HG02852 (cell line): ENCODE measurements at regions not wholly inside any gene's neighbourhood (a gene's known extent, or its start where the extent isn't known, plus 50 kb on each side); places are given as distances from the start of the nearest gene placed in this dataset.

Experiments
- ATAC-seq: cut with Tn5 transposase; IDR thresholded peaks from one replicate; pipeline ENCODE4 v1.9.1; 2021; ENCODE audit warnings: mild to moderate bottlenecking, moderate library complexity; ENCODE audit not compliant: unreplicated experiment

DNA sequence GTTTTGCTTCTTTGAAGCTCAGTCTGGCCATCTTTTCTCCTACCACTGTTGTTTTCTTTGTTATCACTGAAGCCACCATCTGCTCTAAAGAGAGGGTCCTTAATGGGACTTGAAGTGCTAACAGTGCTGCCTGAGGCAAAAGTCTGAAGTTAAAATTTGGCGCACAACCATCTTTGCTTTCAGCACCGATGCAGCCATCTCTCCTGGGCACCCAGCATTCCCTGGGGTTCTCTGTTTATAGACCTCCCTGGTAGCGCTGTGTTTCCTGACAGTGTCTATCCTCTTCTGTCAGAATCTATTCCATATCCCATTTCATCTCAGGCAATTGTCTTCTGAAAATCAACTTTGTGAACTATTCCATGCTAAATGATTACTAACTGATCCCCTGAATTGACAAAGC lies 491.5 kb upstream of the MPDZ start:
- ATAC-seq = no peak

DNA sequence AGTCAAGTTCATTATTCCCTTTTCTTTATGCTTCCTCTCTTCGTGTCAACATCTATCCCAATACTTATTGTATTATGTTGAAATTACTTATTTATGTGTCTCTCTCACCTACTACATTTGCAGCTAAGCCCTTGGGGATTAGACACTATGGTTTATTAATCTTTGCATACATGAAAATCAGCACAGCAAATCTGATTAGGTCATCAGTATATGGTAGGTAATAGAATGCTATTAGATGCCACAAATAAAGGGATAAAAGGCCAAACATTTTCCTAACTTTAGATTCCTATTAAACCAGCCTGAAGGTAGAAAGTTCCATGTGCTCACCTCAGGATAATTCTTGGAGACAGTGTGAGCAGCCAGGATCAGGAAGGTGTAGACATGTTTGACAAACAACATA lies 490.1 kb upstream of the MPDZ start:
- ATAC-seq = no peak

DNA sequence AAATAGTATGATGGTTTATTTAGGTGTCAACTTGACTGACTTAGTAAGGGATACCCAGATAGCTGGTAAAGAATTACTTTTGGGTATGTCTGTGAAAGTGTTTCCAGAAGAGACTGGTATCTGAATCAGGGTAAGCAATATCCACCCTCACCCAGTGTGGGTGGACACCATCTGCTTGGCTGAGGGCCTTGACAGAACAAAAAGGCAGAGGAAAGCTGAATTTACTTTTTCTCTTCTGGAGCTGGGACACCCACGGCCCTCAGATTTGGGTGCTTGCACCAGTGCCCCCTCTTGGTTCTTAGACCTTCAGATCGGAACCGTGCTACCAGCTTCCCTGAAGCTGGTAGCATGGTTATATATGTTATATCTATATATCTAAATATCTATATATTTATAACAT lies 489.5 kb upstream of the MPDZ start:
- ATAC-seq = no peak

GRCh38 chr9:13762209-13762608 lies 482.7 kb upstream of the MPDZ start:
- ATAC-seq = no peak

GRCh38 chr9:13759551-13759950 lies 480.1 kb upstream of the MPDZ start:
- ATAC-seq = no peak

DNA sequence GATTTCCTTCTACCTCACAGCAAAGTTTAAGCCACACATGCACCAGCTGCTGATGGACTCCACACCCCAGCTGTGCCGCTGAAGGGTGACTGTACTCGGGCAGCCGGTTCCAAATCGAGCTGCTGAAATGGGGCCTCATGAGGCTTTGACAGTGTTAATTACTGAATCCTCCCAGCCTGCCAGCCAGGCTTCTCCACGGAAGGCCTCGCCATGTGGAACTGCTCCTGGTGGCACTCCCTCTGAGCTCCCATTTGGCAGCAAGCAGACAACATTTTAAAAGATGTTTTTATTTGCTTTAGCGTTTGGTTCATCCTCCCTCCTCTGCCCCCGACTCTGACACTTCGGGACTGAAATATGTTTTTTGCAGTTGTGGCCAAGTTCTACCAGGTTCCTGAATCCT lies 479.4 kb upstream of the MPDZ start:
- no peak for ATAC-seq

GRCh38 chr9:13756943-13757342 lies 477.5 kb upstream of the MPDZ start:
- ATAC-seq = no peak

- ATAC-seq = no peak
These were observed 476.1 kb upstream of the MPDZ start for GRCh38 chr9:13755551-13755950.

DNA sequence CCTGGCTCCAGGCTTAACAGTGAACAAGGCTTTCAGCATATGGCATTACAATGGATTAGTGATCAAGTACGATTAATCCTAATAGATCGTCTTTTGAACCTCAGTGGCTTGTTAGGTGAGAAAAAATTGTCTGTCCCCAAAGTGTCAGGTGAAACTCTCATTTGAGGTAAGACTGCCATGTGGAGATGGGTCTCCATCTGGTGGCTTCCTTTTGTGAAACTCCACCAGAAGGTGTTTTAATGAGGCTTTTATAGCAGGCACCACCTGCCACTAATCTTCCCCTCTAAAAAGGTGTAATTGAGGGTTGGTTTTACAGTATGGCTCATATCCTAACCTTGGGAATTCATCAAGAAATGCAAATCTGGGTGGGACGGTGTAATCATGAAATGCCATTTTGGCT lies 471.1 kb upstream of the MPDZ start:
- no peak for ATAC-seq

DNA sequence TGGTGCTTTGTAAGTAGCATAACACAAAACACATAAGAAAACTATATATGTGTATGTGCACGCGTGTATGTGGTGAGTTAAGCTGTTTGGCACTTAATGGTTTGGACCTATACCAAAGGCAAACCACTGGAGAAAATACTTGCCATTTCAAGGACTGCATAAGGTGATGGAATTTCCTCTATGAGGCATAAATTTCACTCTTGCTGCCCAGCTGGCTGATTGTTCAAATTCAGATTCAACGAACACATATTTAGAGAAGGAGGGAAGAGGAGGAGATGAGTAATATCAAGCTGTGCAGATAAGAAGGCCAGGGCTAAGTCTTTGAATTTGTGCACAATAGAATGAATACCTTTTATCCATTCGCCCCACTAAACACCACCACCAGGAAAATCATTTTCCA lies 470.6 kb upstream of the MPDZ start:
- ATAC-seq = no peak

- no peak for ATAC-seq
These were observed 467.4 kb upstream of the MPDZ start for GRCh38 chr9:13746876-13747275.

- no peak for ATAC-seq
These were observed 464.9 kb upstream of the MPDZ start for GRCh38 chr9:13744261-13744901.

- no peak for ATAC-seq
These were observed 458.4 kb upstream of the MPDZ start for GRCh38 chr9:13737885-13738284.

DNA sequence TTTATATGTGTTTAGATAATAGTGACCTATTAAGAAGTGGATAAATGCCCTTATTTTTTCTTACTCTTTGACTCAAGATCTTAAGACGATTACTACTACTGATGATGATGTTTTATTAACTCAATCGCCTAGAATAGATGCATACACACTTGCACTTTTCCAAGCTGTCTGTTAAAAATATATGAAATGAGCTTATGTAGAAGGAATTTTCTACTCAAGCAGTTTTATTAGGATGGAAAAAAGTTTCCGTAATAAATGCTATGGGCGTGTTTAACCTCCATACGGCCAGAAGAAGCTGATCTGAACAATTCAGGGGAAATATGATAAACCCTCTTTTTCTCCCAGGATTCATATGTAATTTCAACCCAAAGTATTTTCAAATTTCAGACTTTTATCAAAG lies 455.7 kb upstream of the MPDZ start:
- ATAC-seq = no peak

DNA sequence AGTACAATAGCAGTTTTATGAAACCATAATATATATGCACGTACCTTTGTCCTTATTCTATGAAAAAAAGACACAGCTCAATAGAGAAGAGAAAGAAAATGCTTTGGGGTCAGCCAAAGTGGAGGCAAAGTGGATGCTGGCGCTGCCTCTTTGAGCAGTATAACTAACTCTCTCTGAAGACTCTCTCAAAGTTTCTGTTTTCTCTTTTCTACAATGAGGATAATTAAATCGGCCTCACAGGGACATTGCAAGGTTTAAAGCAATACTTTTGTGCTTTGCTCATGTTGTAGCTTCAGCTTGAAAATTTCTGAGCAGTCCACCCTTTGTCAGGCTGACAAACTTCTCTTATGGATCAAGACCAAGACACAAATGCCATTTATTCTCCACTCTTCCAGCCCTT lies 455.1 kb upstream of the MPDZ start:
- ATAC-seq = no peak

DNA sequence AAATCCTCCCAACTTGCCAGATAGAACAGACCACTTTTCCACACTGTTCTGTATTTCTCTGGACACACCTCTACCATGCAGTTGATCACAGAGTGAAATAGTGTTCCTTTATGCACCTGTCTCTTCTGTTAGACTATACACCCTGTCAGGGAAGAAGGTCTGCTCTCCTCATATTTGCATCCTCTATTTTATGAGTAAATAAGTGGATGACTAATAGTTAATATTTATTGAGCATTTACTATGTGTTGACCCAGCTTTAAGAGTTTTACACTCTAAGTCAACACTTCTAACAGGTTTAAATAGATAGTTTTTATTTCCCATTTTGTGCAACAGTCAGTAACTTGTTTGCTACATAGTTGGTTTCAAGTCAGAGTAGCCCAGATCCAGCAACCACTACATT lies 452.8 kb upstream of the MPDZ start:
- ATAC-seq = no peak

DNA sequence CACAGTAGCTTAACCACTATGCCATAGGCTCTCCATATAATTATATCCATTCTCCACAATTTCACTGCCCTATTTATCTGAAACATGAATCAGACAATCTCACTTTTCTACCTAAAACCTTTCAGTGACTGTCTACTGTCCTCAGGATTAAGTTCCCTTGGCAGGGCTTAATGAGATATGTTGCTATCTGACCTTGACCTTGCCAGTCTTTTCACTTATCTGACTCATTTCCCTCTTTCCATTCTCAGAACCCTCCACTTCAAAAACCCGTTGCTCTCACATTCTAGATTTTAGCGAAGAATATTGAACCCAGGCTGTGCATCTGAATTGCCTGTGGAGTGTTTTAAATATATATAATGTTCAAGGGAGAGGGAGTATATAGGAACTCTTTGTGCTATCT lies 452.1 kb upstream of the MPDZ start:
- no peak for ATAC-seq

DNA sequence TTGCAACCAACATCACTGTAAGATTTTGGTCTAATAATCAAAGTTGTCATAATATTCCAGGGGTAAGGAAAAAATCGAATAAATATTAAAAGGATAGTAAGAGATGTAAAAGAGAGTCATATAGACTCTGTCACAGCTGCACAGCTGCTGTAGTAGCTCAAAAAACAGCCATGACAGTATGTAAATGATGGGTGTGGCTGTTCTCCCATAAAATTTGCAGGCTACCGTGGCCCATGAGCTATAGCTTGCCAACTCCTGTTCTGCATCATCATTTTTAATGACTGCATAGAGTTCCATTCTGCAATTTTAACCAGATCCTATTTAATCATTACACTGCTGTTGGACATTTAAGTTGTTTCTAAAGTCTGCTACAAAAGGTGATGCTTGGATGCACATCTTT lies 450.5 kb upstream of the MPDZ start:
- no peak for ATAC-seq

DNA sequence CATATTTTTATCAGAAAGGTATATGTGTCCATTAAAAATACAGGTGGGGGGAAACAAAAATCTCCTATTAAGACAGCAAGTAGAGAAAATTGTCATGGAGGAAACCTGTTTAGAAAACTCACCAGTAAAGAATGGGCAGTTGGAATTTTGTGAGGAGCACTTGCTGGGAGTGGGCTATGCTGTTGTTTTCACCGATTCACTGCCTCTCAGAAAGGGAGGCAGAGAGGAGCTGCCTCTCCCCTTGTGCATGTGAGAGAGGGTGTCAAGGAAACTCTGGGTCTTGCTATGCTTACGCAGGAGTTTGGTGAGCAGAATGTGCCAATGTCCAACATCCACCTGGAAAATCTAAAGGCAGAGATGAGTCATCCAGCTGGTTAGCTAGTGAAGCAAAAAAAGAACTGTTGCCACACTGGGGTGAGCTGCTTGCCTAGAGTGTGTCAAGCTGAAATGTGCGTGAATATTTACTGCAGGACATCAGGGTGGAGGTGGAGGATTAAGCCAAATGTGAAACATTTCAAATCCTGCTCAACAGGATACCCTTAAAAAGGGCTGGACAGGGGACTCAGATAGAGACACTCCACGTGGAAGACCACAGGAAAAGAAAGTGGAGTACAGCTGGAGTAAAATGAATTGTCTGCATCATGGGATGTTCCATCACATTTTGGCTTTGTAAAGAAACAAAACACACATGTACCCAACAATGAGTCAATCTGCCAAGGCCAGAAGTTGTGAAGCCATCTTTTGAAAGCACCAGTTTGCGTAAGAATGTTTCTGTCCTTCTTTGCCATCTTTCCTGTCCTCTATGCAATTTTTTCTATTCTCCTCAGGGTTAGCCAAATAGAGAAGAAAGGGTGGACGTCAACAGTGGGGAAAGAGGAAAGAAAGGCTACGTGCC lies 449.7 kb upstream of the MPDZ start:
- no peak for ATAC-seq

DNA sequence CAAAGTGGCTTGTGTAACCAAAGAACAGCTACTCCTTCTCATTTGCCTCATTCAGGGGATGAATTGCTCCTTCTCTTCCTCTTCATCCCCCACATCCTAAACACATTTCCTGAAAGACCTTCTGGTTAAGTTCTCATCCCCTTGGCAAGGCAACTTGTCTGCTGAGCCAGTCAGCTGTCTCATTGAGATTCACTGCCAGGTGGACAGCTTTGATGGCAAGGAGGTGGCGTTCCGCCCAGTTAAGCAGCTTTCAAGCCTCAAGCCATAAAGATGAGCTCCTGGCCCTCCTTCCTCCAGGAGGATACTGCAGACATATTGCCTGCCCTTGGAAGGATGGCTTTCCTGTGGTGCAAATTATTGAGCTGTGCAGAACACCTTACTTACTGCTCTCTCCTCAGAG lies 448.6 kb upstream of the MPDZ start:
- no peak for ATAC-seq

GRCh38 chr9:13726746-13727145 lies 447.3 kb upstream of the MPDZ start:
- no peak for ATAC-seq

DNA sequence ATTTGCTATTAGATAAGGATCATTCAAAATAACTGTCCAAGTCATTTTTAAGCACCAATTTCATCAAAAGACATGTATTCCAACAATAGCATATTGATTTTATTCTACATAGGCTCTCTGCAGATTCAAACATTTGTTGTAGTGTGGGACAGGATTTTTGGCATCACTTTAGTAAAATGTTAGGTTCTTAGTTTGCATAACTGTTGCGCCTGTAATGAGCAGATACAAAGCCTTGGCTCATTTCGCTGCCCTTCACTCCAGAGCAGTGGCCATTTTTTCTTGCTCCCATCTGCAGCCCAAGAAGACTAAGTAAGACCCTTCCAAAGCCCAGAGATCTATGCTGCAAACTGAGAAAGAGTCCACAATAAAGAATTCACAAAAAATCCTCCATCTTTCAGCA lies 446.0 kb upstream of the MPDZ start:
- ATAC-seq = no peak
